Ovary (tissue), 3 donors: ENCODE measurements at regions not wholly inside any gene's neighbourhood (a gene's known extent, or its start where the extent isn't known, plus 50 kb on each side); places are given as distances from the start of the nearest gene placed in this dataset.

Source experiments
- EP300 ChIP-seq: sonication (generic); formaldehyde crosslinking; IDR thresholded peaks from one replicate; pipeline ENCODE4 v1.6.1; 2017; ENCODE audit warnings: antibody characterized with exemption
- TF ChIP-seq, protein P1 (sequence below), 3 donors: fragments of 450-650 bp in 2 of 3; fragments of 200-600 bp in 1 of 3; IDR thresholded peaks; one replicate each; pipeline versions ENCODE4 v1.5.1 to v1.8.0; 2016 to 2022; ENCODE audit warnings: antibody characterized with exemption in 3 of 3, mild to moderate bottlenecking in 1 of 3
- donor health status: DM: no; HTN: no; CAD: no.

- no peak for TF ChIP-seq EP300
- TF ChIP-seq, protein P1, sequence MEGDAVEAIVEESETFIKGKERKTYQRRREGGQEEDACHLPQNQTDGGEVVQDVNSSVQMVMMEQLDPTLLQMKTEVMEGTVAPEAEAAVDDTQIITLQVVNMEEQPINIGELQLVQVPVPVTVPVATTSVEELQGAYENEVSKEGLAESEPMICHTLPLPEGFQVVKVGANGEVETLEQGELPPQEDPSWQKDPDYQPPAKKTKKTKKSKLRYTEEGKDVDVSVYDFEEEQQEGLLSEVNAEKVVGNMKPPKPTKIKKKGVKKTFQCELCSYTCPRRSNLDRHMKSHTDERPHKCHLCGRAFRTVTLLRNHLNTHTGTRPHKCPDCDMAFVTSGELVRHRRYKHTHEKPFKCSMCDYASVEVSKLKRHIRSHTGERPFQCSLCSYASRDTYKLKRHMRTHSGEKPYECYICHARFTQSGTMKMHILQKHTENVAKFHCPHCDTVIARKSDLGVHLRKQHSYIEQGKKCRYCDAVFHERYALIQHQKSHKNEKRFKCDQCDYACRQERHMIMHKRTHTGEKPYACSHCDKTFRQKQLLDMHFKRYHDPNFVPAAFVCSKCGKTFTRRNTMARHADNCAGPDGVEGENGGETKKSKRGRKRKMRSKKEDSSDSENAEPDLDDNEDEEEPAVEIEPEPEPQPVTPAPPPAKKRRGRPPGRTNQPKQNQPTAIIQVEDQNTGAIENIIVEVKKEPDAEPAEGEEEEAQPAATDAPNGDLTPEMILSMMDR (IDR thresholded peaks at IDR 0.05) = no peak
These were observed 116.3 kb upstream of the MAF start for GRCh38 chr16:79716645-79717332.
